Vagina (tissue), 2 donors: ENCODE measurements at regions not wholly inside any gene's neighbourhood (a gene's known extent, or its start where the extent isn't known, plus 50 kb on each side); places are given as distances from the start of the nearest gene placed in this dataset.

Source experiments
- DNase-seq, 2 donors: peaks; one replicate each; pipeline ENCODE4 v3.0.0-alpha.2; 2017; ENCODE audit errors: extremely low spot score in 2 of 2
- H3K27ac ChIP-seq: fragments of 200-600 bp; sonication (generic); one replicate; pipeline ENCODE4 v1.5.1; 2019
- H3K27me3 ChIP-seq: fragments of 200-600 bp; sonication (generic); one replicate; pipeline ENCODE4 v1.5.1; 2019
- H3K36me3 ChIP-seq, 2 donors: fragments of 200-600 bp; sonication (generic); one replicate each; pipeline ENCODE4 v1.5.1; 2017 to 2019
- H3K4me1 ChIP-seq: fragments of 200-600 bp; sonication (generic); one replicate; pipeline ENCODE4 v1.5.1; 2019
- H3K4me3 ChIP-seq, 2 donors: fragments of 200-600 bp; sonication (generic); 1 replicate in 1 of 2; 2 replicates in 1 of 2; pipeline ENCODE4 v1.5.1; 2016 to 2019
- H3K9me3 ChIP-seq: fragments of 200-600 bp; sonication (generic); one replicate; pipeline ENCODE4 v1.5.1; 2019
- POLR2A ChIP-seq, 2 donors: fragments of 450-650 bp; IDR thresholded peaks; one replicate each; pipeline ENCODE4 v1.6.1; 2017; ENCODE audit warnings: antibody characterized with exemption in 2 of 2, mild to moderate bottlenecking in 2 of 2, moderate library complexity in 2 of 2
- POLR2AphosphoS5 ChIP-seq, 2 donors: sonication (generic); formaldehyde crosslinking; IDR thresholded peaks; one replicate each; pipeline ENCODE4 v1.9.0; 2017; ENCODE audit warnings: antibody characterized with exemption in 2 of 2, mild to moderate bottlenecking in 2 of 2, low read depth in 1 of 2; ENCODE audit not compliant: insufficient read depth in 1 of 2
- intact Hi-C: fragments of 100-400 bp; cut with DNase I; formaldehyde crosslinking; loops from one replicate; pipeline ENCODE4 v1.15.1; 2023
- TF ChIP-seq, protein P1 (sequence below), 3 experiments: fragments of 450-650 bp in 2 of 3; fragments of 200-600 bp in 1 of 3; sonication (generic) in 1 of 3; IDR thresholded peaks; one replicate each; pipeline ENCODE4 v1.5.1; 2017 to 2019; ENCODE audit warnings: antibody characterized with exemption in 3 of 3, mild to moderate bottlenecking in 2 of 3, moderate library complexity in 2 of 3

DNA sequence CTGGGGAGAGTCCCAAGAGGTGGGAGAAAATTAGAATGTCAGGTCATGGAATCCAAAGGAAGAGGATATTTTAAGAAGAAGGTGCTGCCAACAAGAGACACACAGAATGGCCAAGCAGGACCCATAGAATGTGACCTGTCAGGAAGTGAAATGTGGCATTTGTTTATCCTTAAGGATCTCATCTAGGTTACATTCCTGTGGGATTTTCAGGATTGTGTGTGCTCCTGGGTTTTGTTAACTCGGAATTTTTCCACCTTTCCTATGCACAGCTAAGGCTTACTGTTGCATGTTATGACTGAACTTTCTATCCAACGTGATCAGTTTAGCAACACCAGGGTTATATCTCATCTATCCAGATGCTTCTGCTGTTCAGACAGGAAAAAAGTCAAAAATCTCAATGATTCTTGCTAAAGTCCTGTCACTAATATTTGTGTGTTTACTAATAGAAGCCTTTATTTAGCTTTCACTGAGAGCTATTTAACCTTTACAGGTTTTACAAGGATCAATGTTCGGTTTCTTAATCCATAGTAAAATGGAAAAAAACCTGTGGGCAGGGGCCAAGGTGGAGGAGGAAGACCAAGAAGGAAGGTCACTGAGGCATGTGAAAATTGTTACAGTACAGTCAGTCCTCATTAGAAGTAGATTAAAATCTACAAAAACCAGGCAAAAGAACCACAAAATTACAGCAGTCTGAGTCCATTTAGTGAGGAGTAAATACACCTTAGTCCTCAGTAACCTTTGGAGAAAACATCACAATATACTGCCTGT, 437.8 kb upstream of the NPVF start:
- Histone ChIP-seq H3K4me3 (no peak overlapping the region), H3K27ac (peak overlapping the region; percentile 53), H3K9me3 (no peaks in the 10 kb centered on the region), H3K36me3 (no peaks in the 10 kb centered on the region), H3K27me3 (no peaks in the 10 kb centered on the region), H3K4me1 (peaks cover 68% of the 10 kb centered on the region)
- intact Hi-C loops, result no loop called here
- TF ChIP-seq POLR2A (IDR thresholded peaks at IDR 0.05) (no peak), POLR2AphosphoS5 (IDR thresholded peaks at IDR 0.05; ENCODE audit: insufficient read depth in 1 of 2, low read depth in 1 of 2) (no peak)
- TF ChIP-seq, protein P1, sequence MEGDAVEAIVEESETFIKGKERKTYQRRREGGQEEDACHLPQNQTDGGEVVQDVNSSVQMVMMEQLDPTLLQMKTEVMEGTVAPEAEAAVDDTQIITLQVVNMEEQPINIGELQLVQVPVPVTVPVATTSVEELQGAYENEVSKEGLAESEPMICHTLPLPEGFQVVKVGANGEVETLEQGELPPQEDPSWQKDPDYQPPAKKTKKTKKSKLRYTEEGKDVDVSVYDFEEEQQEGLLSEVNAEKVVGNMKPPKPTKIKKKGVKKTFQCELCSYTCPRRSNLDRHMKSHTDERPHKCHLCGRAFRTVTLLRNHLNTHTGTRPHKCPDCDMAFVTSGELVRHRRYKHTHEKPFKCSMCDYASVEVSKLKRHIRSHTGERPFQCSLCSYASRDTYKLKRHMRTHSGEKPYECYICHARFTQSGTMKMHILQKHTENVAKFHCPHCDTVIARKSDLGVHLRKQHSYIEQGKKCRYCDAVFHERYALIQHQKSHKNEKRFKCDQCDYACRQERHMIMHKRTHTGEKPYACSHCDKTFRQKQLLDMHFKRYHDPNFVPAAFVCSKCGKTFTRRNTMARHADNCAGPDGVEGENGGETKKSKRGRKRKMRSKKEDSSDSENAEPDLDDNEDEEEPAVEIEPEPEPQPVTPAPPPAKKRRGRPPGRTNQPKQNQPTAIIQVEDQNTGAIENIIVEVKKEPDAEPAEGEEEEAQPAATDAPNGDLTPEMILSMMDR (IDR thresholded peaks at IDR 0.05), result no peak
- no peak for DNase-seq

DNA sequence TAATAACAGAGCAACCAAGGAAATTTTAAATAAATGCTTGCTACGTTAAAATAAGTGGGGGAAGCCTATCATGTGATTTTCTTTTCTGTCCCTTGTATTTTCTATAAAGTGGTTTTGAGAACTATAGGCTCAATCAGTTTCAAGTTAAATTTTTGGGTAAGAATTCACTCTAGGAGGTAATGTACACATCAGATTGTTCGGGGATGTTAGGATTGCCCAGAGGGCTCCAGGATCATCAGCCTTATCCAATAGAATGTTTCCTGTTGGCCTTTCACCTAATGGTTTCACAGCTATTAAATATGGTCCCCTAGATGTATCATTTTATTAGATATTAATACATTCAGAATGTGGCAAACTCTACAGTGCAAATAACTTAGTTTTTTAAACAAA, 438.4 kb upstream of the NPVF start:
- Histone ChIP-seq H3K4me3 (no peak overlapping the region), H3K9me3 (no peaks in the 10 kb centered on the region), H3K27me3 (no peaks in the 10 kb centered on the region), H3K27ac (peak overlapping the region; percentile 53), H3K36me3 (no peaks in the 10 kb centered on the region), H3K4me1 (peaks cover 74% of the 10 kb centered on the region)
- TF ChIP-seq, protein P1 (IDR thresholded peaks at IDR 0.05), result no peak
- TF ChIP-seq POLR2A (IDR thresholded peaks at IDR 0.05) (no peak), POLR2AphosphoS5 (IDR thresholded peaks at IDR 0.05; ENCODE audit: insufficient read depth in 1 of 2, low read depth in 1 of 2) (no peak)
- DNase-seq, result no peak
- intact Hi-C loops, result no loop called here

DNA sequence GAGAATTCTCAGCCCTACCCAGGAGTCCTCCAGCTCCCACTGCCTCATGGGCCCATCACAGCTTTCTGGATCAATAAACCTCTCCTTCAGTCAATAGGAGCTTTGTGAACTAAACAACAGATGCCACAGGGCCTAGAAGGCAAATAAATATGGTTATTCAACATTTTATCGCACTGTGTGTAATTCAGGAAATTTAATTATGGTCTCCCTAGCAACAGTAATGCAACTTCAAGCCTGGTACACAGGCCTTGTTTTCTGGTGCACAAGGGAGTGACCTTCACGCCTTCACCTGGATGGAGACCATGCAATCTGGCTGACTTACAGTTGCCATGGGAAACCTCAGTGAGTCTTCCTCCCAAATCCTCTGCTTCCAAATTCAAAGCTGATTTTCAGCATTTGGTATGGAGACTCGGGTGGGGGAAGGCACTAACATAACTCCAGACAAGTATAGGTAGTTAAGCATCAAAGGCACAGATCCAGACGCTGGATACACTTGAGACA, 441.0 kb upstream of the NPVF start:
- H3K27ac ChIP-seq, result peak overlapping the region; percentile 36
- intact Hi-C loops, result no loop called here
- no peak for DNase-seq

DNA sequence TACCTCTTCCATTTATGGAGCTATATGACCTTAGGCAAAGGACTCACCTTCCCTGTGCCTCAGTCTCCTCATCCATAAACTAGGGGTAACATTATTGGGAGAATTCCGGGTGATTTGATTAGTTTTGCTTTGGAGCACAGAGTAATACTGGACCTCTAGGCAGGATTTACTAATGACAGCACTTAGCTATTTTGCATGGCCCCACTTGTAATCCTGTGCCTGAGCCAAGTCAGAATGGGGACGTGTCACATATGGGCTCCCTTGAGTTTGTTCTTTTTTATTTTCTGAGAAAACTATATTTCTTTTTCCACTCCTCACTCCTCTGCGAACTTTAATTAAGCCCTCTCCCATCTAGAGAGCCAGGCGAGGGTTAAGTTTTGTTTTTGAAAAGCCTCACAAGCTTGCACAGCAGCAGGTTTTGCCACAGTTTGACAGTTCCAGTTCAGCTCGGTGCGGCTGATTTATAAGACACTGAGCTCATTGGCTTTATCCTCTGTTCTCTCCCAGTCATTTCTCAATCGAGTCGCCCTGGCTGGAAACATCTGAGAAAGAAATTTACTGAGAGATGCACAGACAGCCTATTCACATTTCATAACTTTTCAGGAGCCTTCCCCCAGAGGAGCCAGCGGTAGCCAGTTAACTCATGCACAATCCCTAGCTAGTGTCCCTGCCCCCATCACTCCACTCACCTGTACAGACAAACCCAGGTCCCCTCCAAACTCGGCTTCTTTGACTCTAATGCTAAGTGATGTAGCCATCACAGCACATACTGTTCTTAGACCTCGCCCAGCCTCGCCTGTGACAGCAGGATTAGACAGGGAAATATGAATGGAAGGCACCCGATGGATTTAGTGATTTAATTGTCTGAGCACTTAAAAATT, 441.9 kb upstream of the NPVF start:
- Histone ChIP-seq H3K27me3 (no peaks in the 10 kb centered on the region), H3K4me1 (peaks cover 55% of the 10 kb centered on the region), H3K27ac (peak overlapping the region; percentile 52), H3K36me3 (no peaks in the 10 kb centered on the region), H3K9me3 (no peaks in the 10 kb centered on the region), H3K4me3 (no peak overlapping the region)
- peak in 1 of 2 donors; percentile 74 for TF ChIP-seq POLR2AphosphoS5 (IDR thresholded peaks at IDR 0.05; ENCODE audit: insufficient read depth in 1 of 2, low read depth in 1 of 2)
- TF ChIP-seq, protein P1 (IDR thresholded peaks at IDR 0.05), result no peak
- intact Hi-C loops, result no loop called here
- DNase-seq, result peak in 1 of 2 donors; percentile 95

More for the DNA sequence above, 441.0 kb upstream of the NPVF start:
- no peaks in the 10 kb centered on the region for H3K9me3 ChIP-seq
- TF ChIP-seq, protein P1 (IDR thresholded peaks at IDR 0.05), result no peak
- TF ChIP-seq POLR2AphosphoS5 (IDR thresholded peaks at IDR 0.05; ENCODE audit: insufficient read depth in 1 of 2, low read depth in 1 of 2), result no peak
- H3K36me3 ChIP-seq, result no peaks in the 10 kb centered on the region
- H3K27me3 ChIP-seq, result no peaks in the 10 kb centered on the region
- H3K4me1 ChIP-seq, result peaks cover 63% of the 10 kb centered on the region
- H3K4me3 ChIP-seq, result no peak overlapping the region
